NCI-H1694 (cell line): ENCODE measurements at regions not wholly inside any gene's neighbourhood (a gene's known extent, or its start where the extent isn't known, plus 50 kb on each side); places are given as distances from the start of the nearest gene placed in this dataset.

ENCODE experiments used
- DNase-seq: peaks from one replicate; lab custom pipeline; 2025; lab: John Stamatoyannopoulos, UW

GRCh38 chr5:12354686-12355085, 450.4 kb upstream of the CTNND2 start:
- DNase-seq: peak; percentile 3

- no peak for DNase-seq
Measured at GRCh38 chr5:12343558-12343957, 439.3 kb upstream of the CTNND2 start.

GRCh38 chr5:12335938-12336337, 431.7 kb upstream of the CTNND2 start:
- DNase-seq: no peak

- DNase-seq: no peak
Measured at GRCh38 chr5:12332480-12332879, 428.2 kb upstream of the CTNND2 start.

GRCh38 chr5:12330993-12331588, 426.8 kb upstream of the CTNND2 start:
- no peak for DNase-seq

- DNase-seq: no peak
Measured at GRCh38 chr5:12330381-12330780, 426.1 kb upstream of the CTNND2 start.

GRCh38 chr5:12323637-12324229, 419.5 kb upstream of the CTNND2 start:
- DNase-seq: no peak

GRCh38 chr5:12322042-12322441, 417.8 kb upstream of the CTNND2 start:
- no peak for DNase-seq

- no peak for DNase-seq
Measured at GRCh38 chr5:12320331-12320730, 416.1 kb upstream of the CTNND2 start.

GRCh38 chr5:12316812-12317211, 412.6 kb upstream of the CTNND2 start:
- DNase-seq: no peak

GRCh38 chr5:12315461-12315860, 411.2 kb upstream of the CTNND2 start:
- no peak for DNase-seq

- DNase-seq: no peak
Measured at GRCh38 chr5:12313602-12314001, 409.4 kb upstream of the CTNND2 start.

- DNase-seq: no peak
Measured at GRCh38 chr5:12312343-12312742, 408.1 kb upstream of the CTNND2 start.

- DNase-seq: no peak
Measured at GRCh38 chr5:12294151-12294550, 389.9 kb upstream of the CTNND2 start.

GRCh38 chr5:12292610-12293204, 388.5 kb upstream of the CTNND2 start:
- peak; percentile 64 for DNase-seq

GRCh38 chr5:12284604-12285003, 380.4 kb upstream of the CTNND2 start:
- no peak for DNase-seq

GRCh38 chr5:12277504-12278192, 373.4 kb upstream of the CTNND2 start:
- DNase-seq: no peak

GRCh38 chr5:12274236-12274635, 370.0 kb upstream of the CTNND2 start:
- no peak for DNase-seq

- no peak for DNase-seq
Measured at GRCh38 chr5:12272389-12272788, 368.1 kb upstream of the CTNND2 start.

- DNase-seq: no peak
Measured at GRCh38 chr5:12270914-12271313, 366.7 kb upstream of the CTNND2 start.

- no peak for DNase-seq
Measured at GRCh38 chr5:12269164-12269563, 364.9 kb upstream of the CTNND2 start.

- no peak for DNase-seq
Measured at GRCh38 chr5:12258549-12258948, 354.3 kb upstream of the CTNND2 start.

- DNase-seq: no peak
Measured at GRCh38 chr5:12250454-12250853, 346.2 kb upstream of the CTNND2 start.
